BLaER1 (cell line): ENCODE measurements at regions not wholly inside any gene's neighbourhood (a gene's known extent, or its start where the extent isn't known, plus 50 kb on each side); places are given as distances from the start of the nearest gene placed in this dataset.

Experiments
- H3K27ac ChIP-seq: shearing (Covaris generic); formaldehyde crosslinking; 2 replicates; pipeline ENCODE4 v1.8.1; 2022
- H3K27me3 ChIP-seq: shearing (Covaris generic); formaldehyde crosslinking; 2 replicates; pipeline ENCODE4 v1.8.1; 2022
- H3K36me3 ChIP-seq: shearing (Covaris generic); formaldehyde crosslinking; 2 replicates; pipeline ENCODE4 v1.8.1; 2022
- H3K4me1 ChIP-seq: shearing (Covaris generic); formaldehyde crosslinking; 2 replicates; pipeline ENCODE4 v1.8.1; 2022
- H3K4me2 ChIP-seq: shearing (Covaris generic); formaldehyde crosslinking; 2 replicates; pipeline ENCODE4 v1.8.1; 2022
- H3K4me3 ChIP-seq: shearing (Covaris generic); formaldehyde crosslinking; 2 replicates; pipeline ENCODE4 v1.8.1; 2022
- H3K9ac ChIP-seq: shearing (Covaris generic); formaldehyde crosslinking; 2 replicates; pipeline ENCODE4 v1.8.1; 2022
- H3K9me3 ChIP-seq: shearing (Covaris generic); formaldehyde crosslinking; 2 replicates; pipeline ENCODE4 v1.8.1; 2022
- H4K20me1 ChIP-seq: shearing (Covaris generic); formaldehyde crosslinking; 2 replicates; pipeline ENCODE4 v1.8.1; 2022
- Cebpa-rat ChIP-seq: shearing (Covaris generic); IDR thresholded peaks from 2 replicates; pipeline ENCODE4 v1.8.1; 2022

DNA sequence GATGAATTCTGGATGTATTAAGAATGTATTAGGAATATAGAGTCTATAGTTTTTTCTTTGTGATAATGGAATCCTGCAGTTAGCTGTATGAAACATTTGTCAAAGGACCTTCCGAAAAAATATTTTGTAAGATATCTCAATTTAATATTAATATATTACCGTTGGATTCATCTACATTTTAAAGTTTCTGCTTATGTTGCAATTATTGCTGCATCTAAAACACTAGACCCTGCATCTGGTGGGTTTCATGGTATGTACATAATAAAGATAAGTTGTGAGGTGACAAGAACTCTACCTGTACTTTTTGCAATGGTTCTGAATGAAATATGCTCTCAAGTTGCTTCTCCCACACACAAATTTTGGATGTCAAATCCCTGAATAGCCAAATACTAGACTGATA is 565.9 kb upstream of the FBXO33 start:
- H3K4me3 ChIP-seq = no peak overlapping the region
- no peak for TF ChIP-seq Cebpa-rat
- H3K4me2 ChIP-seq = no peak overlapping the region
- no peaks in the 10 kb centered on the region for H3K36me3 ChIP-seq
- no peaks in the 10 kb centered on the region for H3K4me1 ChIP-seq
- no peaks in the 10 kb centered on the region for H4K20me1 ChIP-seq
- no peaks in the 10 kb centered on the region for H3K9me3 ChIP-seq
- no peak overlapping the region for H3K27ac ChIP-seq
- no peaks in the 10 kb centered on the region for H3K27me3 ChIP-seq
- no peak overlapping the region for H3K9ac ChIP-seq

- Histone ChIP-seq H3K27me3 (no peaks in the 10 kb centered on the region), H3K4me1 (no peaks in the 10 kb centered on the region), H3K27ac (no peak overlapping the region), H3K9me3 (no peaks in the 10 kb centered on the region), H4K20me1 (no peaks in the 10 kb centered on the region), H3K4me2 (no peak overlapping the region), H3K9ac (no peak overlapping the region), H3K4me3 (no peak overlapping the region), H3K36me3 (no peaks in the 10 kb centered on the region)
- no peak for TF ChIP-seq Cebpa-rat
Observed at GRCh38 chr14:39991041-39991440, 558.8 kb upstream of the FBXO33 start.

DNA sequence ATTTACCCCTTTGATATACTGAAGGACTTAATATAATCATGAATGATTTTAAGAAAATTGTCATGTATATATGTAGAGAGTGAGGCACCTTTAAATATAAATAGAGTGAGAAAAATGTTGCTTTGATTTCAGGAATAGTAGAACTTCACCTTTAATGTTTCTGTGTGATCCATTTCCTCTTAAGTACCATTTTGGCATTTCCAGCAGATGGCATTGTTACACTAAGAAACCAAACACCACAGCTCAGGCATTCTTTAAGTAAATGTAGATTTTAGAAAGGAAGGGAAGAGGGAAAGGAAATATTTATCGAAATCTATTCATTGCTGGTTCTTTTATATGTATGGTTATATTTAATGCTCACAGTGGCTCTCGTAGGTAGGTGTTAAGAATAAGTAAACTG is 556.7 kb upstream of the FBXO33 start:
- no peak overlapping the region for H3K4me3 ChIP-seq
- no peak for TF ChIP-seq Cebpa-rat
- no peaks in the 10 kb centered on the region for H4K20me1 ChIP-seq
- no peaks in the 10 kb centered on the region for H3K36me3 ChIP-seq
- H3K4me2 ChIP-seq = no peak overlapping the region
- H3K27me3 ChIP-seq = no peaks in the 10 kb centered on the region
- no peaks in the 10 kb centered on the region for H3K9me3 ChIP-seq
- H3K9ac ChIP-seq = no peak overlapping the region
- H3K27ac ChIP-seq = no peak overlapping the region
- no peaks in the 10 kb centered on the region for H3K4me1 ChIP-seq

GRCh38 chr14:39984323-39984722 is 552.1 kb upstream of the FBXO33 start:
- no peaks in the 10 kb centered on the region for H3K36me3 ChIP-seq
- TF ChIP-seq Cebpa-rat = no peak
- H3K9ac ChIP-seq = no peak overlapping the region
- no peak overlapping the region for H3K27ac ChIP-seq
- no peaks in the 10 kb centered on the region for H3K9me3 ChIP-seq
- no peak overlapping the region for H3K4me3 ChIP-seq
- no peaks in the 10 kb centered on the region for H4K20me1 ChIP-seq
- no peaks in the 10 kb centered on the region for H3K27me3 ChIP-seq
- no peaks in the 10 kb centered on the region for H3K4me1 ChIP-seq
- no peak overlapping the region for H3K4me2 ChIP-seq

DNA sequence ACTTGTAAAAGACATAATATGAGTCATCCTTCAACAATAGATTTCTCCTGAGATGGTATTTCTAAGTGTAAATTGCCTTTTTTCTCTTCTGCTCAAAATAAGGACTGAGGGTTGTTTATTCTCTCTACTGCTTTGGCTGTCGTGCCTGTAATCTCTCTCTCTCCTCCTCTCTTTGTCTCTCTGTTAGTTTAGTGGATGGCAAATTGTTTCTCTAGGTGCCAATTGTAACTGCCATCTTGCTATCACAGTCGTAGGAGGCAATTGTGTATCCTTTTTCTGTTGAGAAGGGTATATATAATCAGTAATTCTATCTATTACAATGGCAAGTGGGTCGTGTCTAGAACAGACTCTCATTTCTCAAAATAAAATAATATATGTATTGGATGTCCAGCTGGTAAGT is 545.0 kb upstream of the FBXO33 start:
- Histone ChIP-seq H3K9me3 (no peaks in the 10 kb centered on the region), H3K4me2 (no peak overlapping the region), H3K27ac (no peak overlapping the region), H3K36me3 (no peaks in the 10 kb centered on the region), H3K9ac (no peak overlapping the region), H3K27me3 (no peaks in the 10 kb centered on the region), H4K20me1 (no peaks in the 10 kb centered on the region), H3K4me1 (no peaks in the 10 kb centered on the region), H3K4me3 (no peak overlapping the region)
- no peak for TF ChIP-seq Cebpa-rat

- no peak overlapping the region for H3K4me3 ChIP-seq
- H3K4me2 ChIP-seq = no peak overlapping the region
- no peak overlapping the region for H3K27ac ChIP-seq
- H3K36me3 ChIP-seq = no peaks in the 10 kb centered on the region
- no peak overlapping the region for H3K9ac ChIP-seq
- no peak for TF ChIP-seq Cebpa-rat
- H4K20me1 ChIP-seq = no peaks in the 10 kb centered on the region
- no peaks in the 10 kb centered on the region for H3K4me1 ChIP-seq
- H3K27me3 ChIP-seq = no peaks in the 10 kb centered on the region
- H3K9me3 ChIP-seq = no peaks in the 10 kb centered on the region
Observed at GRCh38 chr14:39974036-39974435, 541.8 kb upstream of the FBXO33 start.

DNA sequence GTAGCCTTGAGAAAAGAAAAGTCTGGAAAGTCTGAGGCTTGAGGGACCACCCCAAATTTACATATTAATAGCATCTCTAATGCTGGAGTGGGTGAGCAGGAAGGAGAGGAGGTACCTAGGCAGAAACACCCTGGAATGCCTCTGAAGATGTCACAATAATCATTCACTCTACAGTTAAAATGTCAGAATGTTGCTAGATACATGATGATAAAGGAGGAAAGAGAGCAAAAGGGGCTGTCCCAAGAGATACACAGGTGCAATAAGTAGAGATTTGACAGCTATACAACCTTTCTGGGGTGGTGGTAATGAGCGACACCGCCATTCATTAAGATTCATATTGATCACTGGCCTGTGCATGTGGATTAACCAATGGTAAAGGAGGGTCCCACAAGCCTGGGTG is 540.5 kb upstream of the FBXO33 start:
- no peak overlapping the region for H3K27ac ChIP-seq
- H3K4me1 ChIP-seq = no peaks in the 10 kb centered on the region
- H3K9ac ChIP-seq = no peak overlapping the region
- H3K4me2 ChIP-seq = no peak overlapping the region
- no peaks in the 10 kb centered on the region for H3K36me3 ChIP-seq
- H3K4me3 ChIP-seq = no peak overlapping the region
- H3K27me3 ChIP-seq = no peaks in the 10 kb centered on the region
- H4K20me1 ChIP-seq = no peaks in the 10 kb centered on the region
- no peaks in the 10 kb centered on the region for H3K9me3 ChIP-seq
- TF ChIP-seq Cebpa-rat = no peak

- no peaks in the 10 kb centered on the region for H3K4me1 ChIP-seq
- no peaks in the 10 kb centered on the region for H3K9me3 ChIP-seq
- no peak overlapping the region for H3K4me2 ChIP-seq
- TF ChIP-seq Cebpa-rat = no peak
- no peaks in the 10 kb centered on the region for H4K20me1 ChIP-seq
- no peaks in the 10 kb centered on the region for H3K27me3 ChIP-seq
- no peak overlapping the region for H3K27ac ChIP-seq
- H3K36me3 ChIP-seq = no peaks in the 10 kb centered on the region
- no peak overlapping the region for H3K4me3 ChIP-seq
- no peak overlapping the region for H3K9ac ChIP-seq
Observed at GRCh38 chr14:39967885-39968284, 535.7 kb upstream of the FBXO33 start.

DNA sequence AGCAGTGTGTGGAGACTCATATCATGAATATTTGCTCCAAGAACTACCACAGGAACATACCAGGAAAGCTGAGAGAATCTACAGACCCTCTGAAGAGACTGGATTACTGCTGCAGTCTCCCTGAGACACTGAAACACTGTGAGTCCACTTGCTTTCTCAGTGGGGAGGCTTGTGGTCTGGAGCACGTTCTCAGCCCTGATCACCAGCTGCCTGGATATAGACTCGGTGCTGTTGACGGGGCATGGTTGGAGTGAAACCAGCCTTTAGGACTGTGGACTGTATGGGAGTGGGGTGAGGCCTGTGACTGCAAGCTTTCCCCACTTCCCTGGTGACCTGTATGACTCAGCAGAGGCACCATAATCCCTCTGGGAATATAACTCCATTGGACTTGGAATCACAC is 525.8 kb upstream of the FBXO33 start:
- Histone ChIP-seq H3K27ac (no peak overlapping the region), H3K27me3 (no peaks in the 10 kb centered on the region), H3K4me3 (no peak overlapping the region), H4K20me1 (no peaks in the 10 kb centered on the region), H3K9ac (no peak overlapping the region), H3K9me3 (0 out of 2 replicates have a peak, but pooled peaks cover 1% of the 10 kb centered on the region), H3K4me1 (no peaks in the 10 kb centered on the region), H3K36me3 (no peaks in the 10 kb centered on the region), H3K4me2 (no peak overlapping the region)
- TF ChIP-seq Cebpa-rat = no peak

DNA sequence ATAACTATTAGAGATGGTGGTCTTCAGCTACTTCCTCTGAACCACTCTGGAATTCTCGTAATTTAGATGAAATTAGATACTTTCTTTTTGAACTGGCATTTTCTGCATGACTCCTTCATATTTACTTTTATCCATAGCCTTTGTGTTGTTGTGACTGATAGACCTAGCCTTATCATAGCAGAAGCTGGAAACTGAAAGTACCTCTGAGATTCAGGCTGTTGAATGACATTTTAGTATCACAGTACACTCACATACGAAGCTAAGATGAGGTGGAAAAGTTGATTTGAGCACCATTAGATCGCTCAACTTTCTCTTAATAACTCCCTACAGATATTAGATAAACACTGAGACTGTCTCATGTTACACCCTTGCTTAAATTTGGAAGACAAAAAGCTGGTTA is 525.1 kb upstream of the FBXO33 start:
- Histone ChIP-seq H3K9ac (no peak overlapping the region), H3K27ac (no peak overlapping the region), H4K20me1 (no peaks in the 10 kb centered on the region), H3K27me3 (no peaks in the 10 kb centered on the region), H3K9me3 (0 out of 2 replicates have a peak, but pooled peaks cover 5% of the 10 kb centered on the region), H3K4me2 (no peak overlapping the region), H3K4me1 (no peaks in the 10 kb centered on the region), H3K4me3 (no peak overlapping the region), H3K36me3 (no peaks in the 10 kb centered on the region)
- TF ChIP-seq Cebpa-rat = no peak

GRCh38 chr14:39956372-39956771 is 524.1 kb upstream of the FBXO33 start:
- Histone ChIP-seq H3K27me3 (no peaks in the 10 kb centered on the region), H3K4me1 (no peaks in the 10 kb centered on the region), H3K4me2 (no peak overlapping the region), H3K9ac (no peak overlapping the region), H3K36me3 (no peaks in the 10 kb centered on the region), H3K27ac (no peak overlapping the region), H3K4me3 (no peak overlapping the region), H3K9me3 (0 out of 2 replicates have a peak, but pooled peaks cover 5% of the 10 kb centered on the region), H4K20me1 (no peaks in the 10 kb centered on the region)
- no peak for TF ChIP-seq Cebpa-rat
